Panc1 (cell line): ENCODE measurements at regions not wholly inside any gene's neighbourhood (a gene's known extent, or its start where the extent isn't known, plus 50 kb on each side); places are given as distances from the start of the nearest gene placed in this dataset.

Source experiments
- ATAC-seq: fragments of 200-7000 bp; cut with Tn5 transposase; 2 replicates; pipeline ENCODE4 v1.9.1; 2020; ENCODE audit warnings: mild to moderate bottlenecking, moderate library complexity
- BruUV-seq: library from RNA; stranded (reverse); fragments of 400-500 nt; replicated peaks from 2 replicates; lab custom pipeline; 2021; lab: Mats Ljungman, UMichigan
- CTCF ChIA-PET: fragments of 300-600 bp; sonication (Branson Sonifier 250); formaldehyde crosslinking; loops from one replicate; lab custom pipeline; 2022; ENCODE audit warnings: antibody characterized with exemption; lab: Charles Lee
- POLR2A ChIA-PET: fragments of 300-600 bp; sonication (Branson Sonifier 250); formaldehyde crosslinking; loops from one replicate; lab custom pipeline; 2022; ENCODE audit warnings: antibody characterized with exemption; lab: Charles Lee
- DNase-seq: peaks from one replicate; pipeline ENCODE4 v3.0.0-alpha.2; 2010; ENCODE audit warnings: low read depth, low spot score
- H3K27ac ChIP-seq: 2 replicates; pipeline ENCODE4 v1.5.1; 2011; ENCODE audit warnings: mild to moderate bottlenecking, low read length, inconsistent platforms
- H3K27me3 ChIP-seq: fragments of 200-500 bp; sonication (Bioruptor generic); 2 replicates; pipeline ENCODE4 v1.6.0; 2014; ENCODE audit warnings: low read length, inconsistent platforms; ENCODE audit not compliant: control insufficient read depth, insufficient read depth
- H3K36me3 ChIP-seq: fragments of 200-500 bp; sonication (Bioruptor generic); 2 replicates; pipeline ENCODE4 v1.5.1; 2014; ENCODE audit warnings: inconsistent platforms, mild to moderate bottlenecking, low read length, moderate library complexity; ENCODE audit not compliant: control insufficient read depth, insufficient read depth
- H3K4me1 ChIP-seq: 2 replicates; pipeline ENCODE4 v1.5.1; 2011; ENCODE audit warnings: inconsistent platforms, mild to moderate bottlenecking, low read length, moderate library complexity; ENCODE audit not compliant: control insufficient read depth, insufficient read depth
- H3K4me3 ChIP-seq, 2 experiments: 2 replicates each; pipeline ENCODE4 v1.5.1; 2011 to 2012; ENCODE audit warnings: low read depth in 2 of 2, low read length in 2 of 2, mild to moderate bottlenecking in 2 of 2, inconsistent platforms in 1 of 2, moderate library complexity in 1 of 2
- H3K9me3 ChIP-seq: fragments of 200-500 bp; sonication (Bioruptor generic); 2 replicates; pipeline ENCODE4 v1.5.1; 2014; ENCODE audit warnings: low read depth, mild to moderate bottlenecking, inconsistent platforms, low read length, moderate library complexity; ENCODE audit not compliant: control insufficient read depth, insufficient read depth
- POLR2AphosphoS5 ChIP-seq: IDR thresholded peaks from 2 replicates; pipeline ENCODE4 v1.6.1; 2012; ENCODE audit warnings: mild to moderate bottlenecking, low read depth, low read length, moderate library complexity
- REST ChIP-seq, 2 experiments: IDR thresholded peaks; 2 replicates each; pipeline ENCODE4 v1.6.1; 2011 to 2012; ENCODE audit warnings: low read depth in 2 of 2, control low read depth in 1 of 2, low read length in 1 of 2, mild to moderate bottlenecking in 1 of 2, moderate library complexity in 1 of 2; ENCODE audit not compliant: insufficient read depth in 1 of 2
- SIN3A ChIP-seq: IDR thresholded peaks from 2 replicates; pipeline ENCODE4 v1.6.1; 2012; ENCODE audit warnings: low read depth, mild to moderate bottlenecking, low read length, moderate library complexity, borderline replicate concordance; ENCODE audit not compliant: insufficient read depth
- TCF7L2 ChIP-seq: IDR thresholded peaks from 2 replicates; pipeline ENCODE4 v1.6.1; 2011; ENCODE audit warnings: mild to moderate bottlenecking, low read depth, low read length, inconsistent platforms
- in situ Hi-C: cut with HindIII; loops from 2 replicates; pipeline ENCODE4 v1.10.0; 2016; ENCODE audit warnings: low sequenced_read_pairs, low pct_unique_long_range_greater_than_20kb
- intact Hi-C: fragments of 100-400 bp; cut with micrococcal nuclease; formaldehyde crosslinking; loops from one replicate; pipeline ENCODE4 v1.10.0; 2022; ENCODE audit not compliant: unreplicated experiment
- TF ChIP-seq, protein P1 (sequence below): fragments of 450-650 bp; IDR thresholded peaks from 2 replicates; pipeline ENCODE4 v1.5.1; 2017; ENCODE audit warnings: mild to moderate bottlenecking

GRCh38 chr7:88368686-88369085, 62.0 kb upstream of the STEAP4 start:
- Histone ChIP-seq H3K36me3 (no peaks in the 10 kb centered on the region), H3K9me3 (no peaks in the 10 kb centered on the region), H3K4me1 (no peaks in the 10 kb centered on the region), H3K27me3 (no peaks in the 10 kb centered on the region), H3K4me3 (no peak overlapping the region), H3K27ac (no peak overlapping the region)
- TF ChIP-seq, protein P1, sequence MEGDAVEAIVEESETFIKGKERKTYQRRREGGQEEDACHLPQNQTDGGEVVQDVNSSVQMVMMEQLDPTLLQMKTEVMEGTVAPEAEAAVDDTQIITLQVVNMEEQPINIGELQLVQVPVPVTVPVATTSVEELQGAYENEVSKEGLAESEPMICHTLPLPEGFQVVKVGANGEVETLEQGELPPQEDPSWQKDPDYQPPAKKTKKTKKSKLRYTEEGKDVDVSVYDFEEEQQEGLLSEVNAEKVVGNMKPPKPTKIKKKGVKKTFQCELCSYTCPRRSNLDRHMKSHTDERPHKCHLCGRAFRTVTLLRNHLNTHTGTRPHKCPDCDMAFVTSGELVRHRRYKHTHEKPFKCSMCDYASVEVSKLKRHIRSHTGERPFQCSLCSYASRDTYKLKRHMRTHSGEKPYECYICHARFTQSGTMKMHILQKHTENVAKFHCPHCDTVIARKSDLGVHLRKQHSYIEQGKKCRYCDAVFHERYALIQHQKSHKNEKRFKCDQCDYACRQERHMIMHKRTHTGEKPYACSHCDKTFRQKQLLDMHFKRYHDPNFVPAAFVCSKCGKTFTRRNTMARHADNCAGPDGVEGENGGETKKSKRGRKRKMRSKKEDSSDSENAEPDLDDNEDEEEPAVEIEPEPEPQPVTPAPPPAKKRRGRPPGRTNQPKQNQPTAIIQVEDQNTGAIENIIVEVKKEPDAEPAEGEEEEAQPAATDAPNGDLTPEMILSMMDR, result no peak
- TF ChIP-seq TCF7L2, result no peak
- no peak for TF ChIP-seq POLR2AphosphoS5
- no peak for TF ChIP-seq REST (IDR thresholded peaks at IDR 0.05; ENCODE audit: insufficient read depth in 1 of 2, low read depth in 2 of 2, low read length in 1 of 2)
- no peak for TF ChIP-seq SIN3A
- no peak for DNase-seq
- BruUV-seq, result no TSS peak
- no peak for ATAC-seq
- intact Hi-C loops (no loop called here), in situ Hi-C loops (no loop called here)
- ChIA-PET CTCF (no interaction called here), POLR2A (no interaction called here)

- ATAC-seq (no peak), DNase-seq (no peak)
- intact Hi-C loops (no loop called here), in situ Hi-C loops (no loop called here)
- Histone ChIP-seq H3K27ac (no peak overlapping the region), H3K27me3 (no peaks in the 10 kb centered on the region), H3K9me3 (no peaks in the 10 kb centered on the region), H3K36me3 (no peaks in the 10 kb centered on the region), H3K4me1 (no peaks in the 10 kb centered on the region), H3K4me3 (no peak overlapping the region)
- CTCF ChIA-PET, result no interaction called here
- POLR2A ChIA-PET, result no interaction called here
- TF ChIP-seq REST (IDR thresholded peaks at IDR 0.05; ENCODE audit: insufficient read depth in 1 of 2, low read depth in 2 of 2, low read length in 1 of 2) (no peak), SIN3A (no peak), POLR2AphosphoS5 (no peak), TCF7L2 (no peak)
- TF ChIP-seq, protein P1, result no peak
- no TSS peak for BruUV-seq
These were observed 60.2 kb upstream of the STEAP4 start for GRCh38 chr7:88366845-88367244.
